Tibial nerve (tissue), 4 donors: ENCODE measurements at regions not wholly inside any gene's neighbourhood (a gene's known extent, or its start where the extent isn't known, plus 50 kb on each side); places are given as distances from the start of the nearest gene placed in this dataset.

Experiments used
- EP300 ChIP-seq, 2 donors: sonication (generic); formaldehyde crosslinking; IDR thresholded peaks; one replicate each; pipeline ENCODE4 v1.6.1; 2017; ENCODE audit warnings: antibody characterized with exemption in 2 of 2, mild to moderate bottlenecking in 1 of 2
- POLR2A ChIP-seq, 2 donors: fragments of 450-650 bp; IDR thresholded peaks; one replicate each; pipeline ENCODE4 v1.6.1; 2017; ENCODE audit warnings: antibody characterized with exemption in 2 of 2, mild to moderate bottlenecking in 2 of 2, moderate library complexity in 2 of 2
- TF ChIP-seq, protein P1 (sequence below), 5 experiments: fragments of 200-600 bp in 3 of 5; fragments of 450-650 bp in 2 of 5; sonication (generic) in 3 of 5; IDR thresholded peaks; one replicate each; pipeline ENCODE4 v1.5.1; 2016 to 2019; ENCODE audit warnings: antibody characterized with exemption in 5 of 5, mild to moderate bottlenecking in 3 of 5, moderate library complexity in 2 of 5

DNA sequence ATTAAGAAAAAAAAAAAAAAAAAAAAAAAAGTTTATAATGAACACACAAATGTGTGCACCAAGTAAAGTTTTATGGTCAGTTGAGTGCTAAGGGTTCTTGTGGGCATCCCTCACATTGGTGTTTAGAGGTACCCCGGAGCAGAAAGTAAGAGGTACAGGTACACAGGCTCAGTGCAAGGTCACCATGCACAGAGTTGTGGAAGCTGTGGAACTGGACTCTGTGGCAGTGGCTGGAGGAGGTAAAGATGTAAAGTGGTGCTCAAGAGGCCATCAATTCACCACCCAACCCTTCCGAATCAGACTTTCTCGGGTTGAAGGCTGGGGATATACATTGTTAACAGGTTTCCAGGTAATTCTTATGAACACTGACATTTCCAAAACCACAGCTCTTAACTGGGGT, 83.6 kb upstream of the FOXN2 start:
- TF ChIP-seq, protein P1, sequence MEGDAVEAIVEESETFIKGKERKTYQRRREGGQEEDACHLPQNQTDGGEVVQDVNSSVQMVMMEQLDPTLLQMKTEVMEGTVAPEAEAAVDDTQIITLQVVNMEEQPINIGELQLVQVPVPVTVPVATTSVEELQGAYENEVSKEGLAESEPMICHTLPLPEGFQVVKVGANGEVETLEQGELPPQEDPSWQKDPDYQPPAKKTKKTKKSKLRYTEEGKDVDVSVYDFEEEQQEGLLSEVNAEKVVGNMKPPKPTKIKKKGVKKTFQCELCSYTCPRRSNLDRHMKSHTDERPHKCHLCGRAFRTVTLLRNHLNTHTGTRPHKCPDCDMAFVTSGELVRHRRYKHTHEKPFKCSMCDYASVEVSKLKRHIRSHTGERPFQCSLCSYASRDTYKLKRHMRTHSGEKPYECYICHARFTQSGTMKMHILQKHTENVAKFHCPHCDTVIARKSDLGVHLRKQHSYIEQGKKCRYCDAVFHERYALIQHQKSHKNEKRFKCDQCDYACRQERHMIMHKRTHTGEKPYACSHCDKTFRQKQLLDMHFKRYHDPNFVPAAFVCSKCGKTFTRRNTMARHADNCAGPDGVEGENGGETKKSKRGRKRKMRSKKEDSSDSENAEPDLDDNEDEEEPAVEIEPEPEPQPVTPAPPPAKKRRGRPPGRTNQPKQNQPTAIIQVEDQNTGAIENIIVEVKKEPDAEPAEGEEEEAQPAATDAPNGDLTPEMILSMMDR (IDR thresholded peaks at IDR 0.05), result no peak
- TF ChIP-seq EP300 (IDR thresholded peaks at IDR 0.05) (no peak), POLR2A (IDR thresholded peaks at IDR 0.05) (no peak)
